Neural cell (in vitro differentiated cells): ENCODE measurements at regions not wholly inside any gene's neighbourhood (a gene's known extent, or its start where the extent isn't known, plus 50 kb on each side); places are given as distances from the start of the nearest gene placed in this dataset.

Experiments
- H2AFZ ChIP-seq: fragments of 200-600, 300-800 bp; sonication (generic), shearing (Covaris generic); 2 replicates; pipeline ENCODE4 v1.6.0; 2014; ENCODE audit warnings: low read depth, mild to moderate bottlenecking, antibody characterized with exemption, low read length, moderate library complexity
- H3F3A ChIP-seq: fragments of 200-600 bp; shearing (Covaris generic); 2 replicates; pipeline ENCODE4 v1.6.1; 2016; ENCODE audit warnings: mild to moderate bottlenecking, moderate library complexity, mixed read lengths, antibody characterized with exemption, low read length; ENCODE audit not compliant: insufficient read depth, poor library complexity, severe bottlenecking
- H3K27ac ChIP-seq: fragments of 200-600, 300-800 bp; sonication (generic), shearing (Covaris generic); 2 replicates; pipeline ENCODE4 v1.5.1; 2014; ENCODE audit warnings: mild to moderate bottlenecking, low read length, moderate library complexity
- H3K27me3 ChIP-seq: fragments of 300-800, 200-600 bp; sonication (generic), shearing (Covaris generic); 2 replicates; pipeline ENCODE4 v1.6.0; 2014; ENCODE audit warnings: mild to moderate bottlenecking, low read depth, low read length, moderate library complexity; ENCODE audit not compliant: insufficient read depth
- H3K36me3 ChIP-seq: fragments of 300-800, 200-600 bp; sonication (generic), shearing (Covaris generic); 2 replicates; pipeline ENCODE4 v1.5.1; 2014; ENCODE audit warnings: mild to moderate bottlenecking, antibody characterized with exemption, low read length, moderate library complexity; ENCODE audit not compliant: insufficient read depth
- H3K4me2 ChIP-seq: fragments of 300-800, 200-600 bp; sonication (generic), shearing (Covaris generic); 2 replicates; pipeline ENCODE4 v1.6.0; 2014; ENCODE audit warnings: mild to moderate bottlenecking, low read length
- H3K4me3 ChIP-seq: fragments of 300-800, 200-600 bp; sonication (generic), shearing (Covaris generic); 2 replicates; pipeline ENCODE4 v1.5.1; 2014; ENCODE audit warnings: mild to moderate bottlenecking, low read length, moderate library complexity
- H3K79me2 ChIP-seq: fragments of 200-600 bp; shearing (Covaris generic); replicated peaks from 2 replicates; pipeline ENCODE4 v1.6.0; 2014; ENCODE audit warnings: mild to moderate bottlenecking, low read length, moderate library complexity; ENCODE audit not compliant: insufficient read depth
- H3K9ac ChIP-seq: fragments of 300-800, 200-600 bp; sonication (generic), shearing (Covaris generic); 2 replicates; pipeline ENCODE4 v1.6.1; 2016; ENCODE audit warnings: mild to moderate bottlenecking, low read length, mixed read lengths
- H3K9me2 ChIP-seq: fragments of 200-600 bp; shearing (Covaris generic); 2 replicates; pipeline ENCODE4 v1.6.1; 2016; ENCODE audit warnings: mild to moderate bottlenecking, low read length, mixed read lengths; ENCODE audit not compliant: insufficient read depth
- H3K9me3 ChIP-seq: fragments of 200-600, 300-800 bp; sonication (generic), shearing (Covaris generic); 2 replicates; pipeline ENCODE4 v1.6.1; 2016; ENCODE audit warnings: mild to moderate bottlenecking, mixed run types, low read length, moderate library complexity, mixed read lengths
- H4K20me1 ChIP-seq: fragments of 200-600 bp; shearing (Covaris generic); 2 replicates; pipeline ENCODE4 v1.6.1; 2016; ENCODE audit warnings: mild to moderate bottlenecking, mixed run types; ENCODE audit not compliant: insufficient read depth
- EP300 ChIP-seq: fragments of 450-650 bp; conservative IDR thresholded peaks from 2 replicates; pipeline ENCODE4 v1.6.1; 2014; ENCODE audit warnings: antibody characterized with exemption, mild to moderate bottlenecking, moderate library complexity; ENCODE audit not compliant: poor library complexity, severe bottlenecking
- EZH2 ChIP-seq: fragments of 200-600, 300-800 bp; shearing (Covaris generic), sonication (generic); IDR thresholded peaks from 2 replicates; pipeline ENCODE4 v1.6.1; 2014; ENCODE audit warnings: antibody characterized with exemption, low read length, borderline replicate concordance, mild to moderate bottlenecking; ENCODE audit not compliant: insufficient read depth, poor library complexity, severe bottlenecking
- MXI1 ChIP-seq: fragments of 450-650 bp; conservative IDR thresholded peaks from 2 replicates; pipeline ENCODE4 v1.6.1; 2014; ENCODE audit warnings: antibody characterized with exemption, mild to moderate bottlenecking; ENCODE audit not compliant: poor library complexity, severe bottlenecking
- POLR2AphosphoS5 ChIP-seq: IDR thresholded peaks from 2 replicates; pipeline ENCODE4 v1.6.1; 2012
- RAD21 ChIP-seq: fragments of 450-650 bp; conservative IDR thresholded peaks from 2 replicates; pipeline ENCODE4 v1.6.1; 2014; ENCODE audit warnings: antibody characterized with exemption, mild to moderate bottlenecking, moderate library complexity
- SMC3 ChIP-seq: fragments of 450-650 bp; conservative IDR thresholded peaks from 2 replicates; pipeline ENCODE4 v1.6.1; 2014; ENCODE audit warnings: antibody characterized with exemption, mild to moderate bottlenecking, moderate library complexity; ENCODE audit not compliant: poor library complexity
- TAF1 ChIP-seq: IDR thresholded peaks from 2 replicates; pipeline ENCODE4 v1.6.1; 2012; ENCODE audit warnings: low read depth
- TF ChIP-seq, protein P1 (sequence below): IDR thresholded peaks from 2 replicates; pipeline ENCODE4 v1.6.1; 2012; ENCODE audit warnings: borderline replicate concordance
- TF ChIP-seq, protein P2 (sequence below): fragments of 450-650 bp; IDR thresholded peaks from 2 replicates; pipeline ENCODE4 v1.5.1; 2014; ENCODE audit warnings: antibody characterized with exemption, mild to moderate bottlenecking, moderate library complexity; ENCODE audit not compliant: poor library complexity, severe bottlenecking

DNA sequence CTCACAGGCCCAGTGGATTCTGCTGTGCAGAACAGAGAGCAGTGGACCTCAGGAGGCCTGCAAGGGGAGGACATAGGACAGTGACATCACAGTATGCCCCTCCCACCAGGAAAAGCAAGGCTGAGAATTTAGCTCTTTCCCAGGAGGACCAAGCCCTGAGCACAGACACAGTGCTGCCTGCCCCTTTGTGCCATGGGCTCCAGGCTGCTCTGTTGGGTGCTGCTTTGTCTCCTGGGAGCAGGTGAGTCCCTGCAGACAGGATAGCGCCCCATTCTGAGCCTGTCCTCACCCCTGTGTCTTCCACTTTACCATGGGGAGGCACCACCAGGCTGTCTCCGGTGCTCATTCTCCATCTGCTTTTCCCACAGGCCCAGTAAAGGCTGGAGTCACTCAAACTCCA lies 63.0 kb upstream of the PRSS58 start:
- no peak for TF ChIP-seq RAD21
- no peak for TF ChIP-seq POLR2AphosphoS5
- no peak for TF ChIP-seq EZH2
- no peak for TF ChIP-seq SMC3
- TF ChIP-seq, protein P1, sequence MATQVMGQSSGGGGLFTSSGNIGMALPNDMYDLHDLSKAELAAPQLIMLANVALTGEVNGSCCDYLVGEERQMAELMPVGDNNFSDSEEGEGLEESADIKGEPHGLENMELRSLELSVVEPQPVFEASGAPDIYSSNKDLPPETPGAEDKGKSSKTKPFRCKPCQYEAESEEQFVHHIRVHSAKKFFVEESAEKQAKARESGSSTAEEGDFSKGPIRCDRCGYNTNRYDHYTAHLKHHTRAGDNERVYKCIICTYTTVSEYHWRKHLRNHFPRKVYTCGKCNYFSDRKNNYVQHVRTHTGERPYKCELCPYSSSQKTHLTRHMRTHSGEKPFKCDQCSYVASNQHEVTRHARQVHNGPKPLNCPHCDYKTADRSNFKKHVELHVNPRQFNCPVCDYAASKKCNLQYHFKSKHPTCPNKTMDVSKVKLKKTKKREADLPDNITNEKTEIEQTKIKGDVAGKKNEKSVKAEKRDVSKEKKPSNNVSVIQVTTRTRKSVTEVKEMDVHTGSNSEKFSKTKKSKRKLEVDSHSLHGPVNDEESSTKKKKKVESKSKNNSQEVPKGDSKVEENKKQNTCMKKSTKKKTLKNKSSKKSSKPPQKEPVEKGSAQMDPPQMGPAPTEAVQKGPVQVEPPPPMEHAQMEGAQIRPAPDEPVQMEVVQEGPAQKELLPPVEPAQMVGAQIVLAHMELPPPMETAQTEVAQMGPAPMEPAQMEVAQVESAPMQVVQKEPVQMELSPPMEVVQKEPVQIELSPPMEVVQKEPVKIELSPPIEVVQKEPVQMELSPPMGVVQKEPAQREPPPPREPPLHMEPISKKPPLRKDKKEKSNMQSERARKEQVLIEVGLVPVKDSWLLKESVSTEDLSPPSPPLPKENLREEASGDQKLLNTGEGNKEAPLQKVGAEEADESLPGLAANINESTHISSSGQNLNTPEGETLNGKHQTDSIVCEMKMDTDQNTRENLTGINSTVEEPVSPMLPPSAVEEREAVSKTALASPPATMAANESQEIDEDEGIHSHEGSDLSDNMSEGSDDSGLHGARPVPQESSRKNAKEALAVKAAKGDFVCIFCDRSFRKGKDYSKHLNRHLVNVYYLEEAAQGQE, result no peak
- no peak for TF ChIP-seq TAF1
- TF ChIP-seq, protein P2, sequence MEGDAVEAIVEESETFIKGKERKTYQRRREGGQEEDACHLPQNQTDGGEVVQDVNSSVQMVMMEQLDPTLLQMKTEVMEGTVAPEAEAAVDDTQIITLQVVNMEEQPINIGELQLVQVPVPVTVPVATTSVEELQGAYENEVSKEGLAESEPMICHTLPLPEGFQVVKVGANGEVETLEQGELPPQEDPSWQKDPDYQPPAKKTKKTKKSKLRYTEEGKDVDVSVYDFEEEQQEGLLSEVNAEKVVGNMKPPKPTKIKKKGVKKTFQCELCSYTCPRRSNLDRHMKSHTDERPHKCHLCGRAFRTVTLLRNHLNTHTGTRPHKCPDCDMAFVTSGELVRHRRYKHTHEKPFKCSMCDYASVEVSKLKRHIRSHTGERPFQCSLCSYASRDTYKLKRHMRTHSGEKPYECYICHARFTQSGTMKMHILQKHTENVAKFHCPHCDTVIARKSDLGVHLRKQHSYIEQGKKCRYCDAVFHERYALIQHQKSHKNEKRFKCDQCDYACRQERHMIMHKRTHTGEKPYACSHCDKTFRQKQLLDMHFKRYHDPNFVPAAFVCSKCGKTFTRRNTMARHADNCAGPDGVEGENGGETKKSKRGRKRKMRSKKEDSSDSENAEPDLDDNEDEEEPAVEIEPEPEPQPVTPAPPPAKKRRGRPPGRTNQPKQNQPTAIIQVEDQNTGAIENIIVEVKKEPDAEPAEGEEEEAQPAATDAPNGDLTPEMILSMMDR, result no peak
- TF ChIP-seq MXI1, result no peak
- TF ChIP-seq EP300, result no peak
- H2AFZ ChIP-seq, result no peak overlapping the region

DNA sequence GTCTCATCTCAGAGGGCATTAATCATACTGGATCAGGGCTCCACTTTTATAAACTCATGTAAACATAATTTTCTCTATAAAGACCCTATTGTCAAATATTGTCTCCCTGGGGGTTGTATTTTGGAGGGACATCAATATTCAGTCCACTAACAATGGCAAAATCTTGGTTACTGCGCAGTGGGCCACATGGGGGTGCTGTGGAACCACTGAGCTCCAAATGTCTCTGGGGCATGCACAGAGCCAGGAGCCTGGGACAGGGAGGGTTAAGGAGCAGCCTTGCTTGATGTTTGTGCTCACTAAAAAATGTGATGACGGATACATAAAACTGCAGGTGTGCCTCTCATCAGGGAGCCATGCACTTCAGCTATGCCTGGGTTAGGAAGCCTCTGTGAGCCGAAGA lies 62.1 kb upstream of the PRSS58 start:
- no peaks in the 10 kb centered on the region for H3K9me2 ChIP-seq
- H3K27ac ChIP-seq, result no peak overlapping the region
- no peak overlapping the region for H3K4me2 ChIP-seq
- no peaks in the 10 kb centered on the region for H3F3A ChIP-seq
- H3K4me3 ChIP-seq, result no peak overlapping the region
- H4K20me1 ChIP-seq, result no peaks in the 10 kb centered on the region
- TF ChIP-seq, protein P2, result peak; percentile 24
- no peak for TF ChIP-seq POLR2AphosphoS5
- no peaks in the 10 kb centered on the region for H3K9me3 ChIP-seq
- no peak overlapping the region for H2AFZ ChIP-seq
- H3K36me3 ChIP-seq, result no peaks in the 10 kb centered on the region
- H3K79me2 ChIP-seq, result no peaks in the 10 kb centered on the region
- no peak overlapping the region for H3K9ac ChIP-seq
- no peaks in the 10 kb centered on the region for H3K27me3 ChIP-seq

More for the DNA sequence above, 63.0 kb upstream of the PRSS58 start:
- H3K4me3 ChIP-seq, result no peak overlapping the region
- no peak overlapping the region for H3K4me2 ChIP-seq
- H3F3A ChIP-seq, result no peaks in the 10 kb centered on the region
- no peaks in the 10 kb centered on the region for H3K36me3 ChIP-seq
- no peaks in the 10 kb centered on the region for H3K9me3 ChIP-seq
- no peaks in the 10 kb centered on the region for H3K79me2 ChIP-seq
- no peaks in the 10 kb centered on the region for H3K27me3 ChIP-seq
- no peak overlapping the region for H3K9ac ChIP-seq
- no peaks in the 10 kb centered on the region for H3K9me2 ChIP-seq
- H4K20me1 ChIP-seq, result no peaks in the 10 kb centered on the region
- H3K27ac ChIP-seq, result no peak overlapping the region
